H1 (cell line): ENCODE measurements at regions not wholly inside any gene's neighbourhood (a gene's known extent, or its start where the extent isn't known, plus 50 kb on each side); places are given as distances from the start of the nearest gene placed in this dataset.

Experiments used
- HDAC2 ChIP-seq, 2 experiments: fragments of 300-600 bp in 1 of 2; sonication (generic) in 1 of 2; IDR thresholded peaks; 2 replicates each; pipeline ENCODE4 v1.6.1; 2011 to 2012; ENCODE audit warnings: low read depth in 2 of 2, low read length in 2 of 2, mild to moderate bottlenecking in 2 of 2, moderate library complexity in 2 of 2, borderline replicate concordance in 1 of 2, inconsistent platforms in 1 of 2
- JUND ChIP-seq: IDR thresholded peaks from 2 replicates; pipeline ENCODE4 v1.6.1; 2011; ENCODE audit warnings: mild to moderate bottlenecking, improper control_type of control experiment, low read length
- PHF8 ChIP-seq: fragments of 200-600 bp; sonication (generic); conservative IDR thresholded peaks from 2 replicates; pipeline ENCODE4 v1.7.1; 2012; ENCODE audit warnings: low read depth, mild to moderate bottlenecking, inconsistent platforms, low read length, moderate library complexity
- TF ChIP-seq, protein P1 (sequence below), 3 experiments: IDR thresholded peaks; 1 replicate in 2 of 3; 2 replicates in 1 of 3; pipeline versions ENCODE4 v1.5.1 to v1.6.1; 2011; ENCODE audit warnings: low read length in 3 of 3, mild to moderate bottlenecking in 3 of 3, inconsistent platforms in 2 of 3, low read depth in 1 of 3, moderate library complexity in 1 of 3; ENCODE audit not compliant: insufficient read depth in 1 of 3; ENCODE audit errors: control extremely low read depth in 1 of 3

DNA sequence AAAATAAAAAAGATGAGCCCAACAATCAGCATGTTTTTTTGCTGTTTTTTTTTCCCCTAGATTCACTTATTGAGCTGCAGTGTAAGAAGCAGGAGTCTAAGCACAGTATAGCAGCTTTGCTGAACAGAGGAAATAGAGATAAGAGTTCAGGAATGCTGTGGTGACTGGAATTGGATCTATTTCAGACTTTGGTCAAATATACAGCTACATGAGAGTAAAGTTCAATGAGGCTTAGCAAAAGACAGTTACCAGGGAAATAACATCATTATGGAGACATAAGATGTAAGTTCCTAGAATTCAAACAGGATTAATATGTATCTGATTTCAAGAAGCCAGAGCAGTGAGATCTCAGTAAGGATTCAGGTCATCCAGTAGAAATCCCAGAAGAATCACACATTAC, 613.0 kb downstream of the RPS29 start:
- TF ChIP-seq PHF8 (no peak), JUND (no peak), HDAC2 (IDR thresholded peaks at IDR 0.05; ENCODE audit: borderline replicate concordance in 1 of 2, low read depth in 2 of 2, low read length in 2 of 2) (no peak)
- TF ChIP-seq, protein P1, sequence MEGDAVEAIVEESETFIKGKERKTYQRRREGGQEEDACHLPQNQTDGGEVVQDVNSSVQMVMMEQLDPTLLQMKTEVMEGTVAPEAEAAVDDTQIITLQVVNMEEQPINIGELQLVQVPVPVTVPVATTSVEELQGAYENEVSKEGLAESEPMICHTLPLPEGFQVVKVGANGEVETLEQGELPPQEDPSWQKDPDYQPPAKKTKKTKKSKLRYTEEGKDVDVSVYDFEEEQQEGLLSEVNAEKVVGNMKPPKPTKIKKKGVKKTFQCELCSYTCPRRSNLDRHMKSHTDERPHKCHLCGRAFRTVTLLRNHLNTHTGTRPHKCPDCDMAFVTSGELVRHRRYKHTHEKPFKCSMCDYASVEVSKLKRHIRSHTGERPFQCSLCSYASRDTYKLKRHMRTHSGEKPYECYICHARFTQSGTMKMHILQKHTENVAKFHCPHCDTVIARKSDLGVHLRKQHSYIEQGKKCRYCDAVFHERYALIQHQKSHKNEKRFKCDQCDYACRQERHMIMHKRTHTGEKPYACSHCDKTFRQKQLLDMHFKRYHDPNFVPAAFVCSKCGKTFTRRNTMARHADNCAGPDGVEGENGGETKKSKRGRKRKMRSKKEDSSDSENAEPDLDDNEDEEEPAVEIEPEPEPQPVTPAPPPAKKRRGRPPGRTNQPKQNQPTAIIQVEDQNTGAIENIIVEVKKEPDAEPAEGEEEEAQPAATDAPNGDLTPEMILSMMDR (IDR thresholded peaks at IDR 0.05; ENCODE audit: control extremely low read depth in 1 of 3, insufficient read depth in 1 of 3, low read depth in 1 of 3, low read length in 3 of 3) = no peak
